ENCODE measurements at regions not wholly inside any gene's neighbourhood (a gene's known extent, or its start where the extent isn't known, plus 50 kb on each side); places are given as distances from the start of the nearest gene placed in this dataset.

DNA sequence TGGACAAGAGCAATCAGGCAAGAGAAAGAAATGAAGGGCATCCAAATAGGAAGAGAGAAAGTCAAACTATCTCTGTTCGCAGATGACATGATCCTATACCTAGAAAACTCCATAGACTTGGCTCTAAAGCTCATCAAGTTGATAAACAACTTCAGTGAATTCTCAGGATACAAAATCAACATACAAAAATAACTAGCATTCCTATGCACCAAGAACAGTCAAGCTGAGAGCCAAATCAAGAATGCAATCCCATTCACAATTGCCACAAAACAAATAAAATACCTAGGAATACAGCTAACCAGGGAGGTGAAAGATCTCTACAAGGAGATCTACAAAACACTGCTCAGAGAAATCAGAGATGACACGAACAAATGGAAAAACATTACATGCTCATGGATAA is 417.5 kb upstream of the ATP2B1 start:
- WGBS, 5 donors, result 54 to 85% (median 71%) methylated on average over 2 of the region's 2 CpGs
- DNase-seq, result no peak
- Histone ChIP-seq H3K27me3 (no peaks in the 10 kb centered on the region), H3K27ac (no peak overlapping the region), H3K9me3 (peaks cover 0 to 12% (median 9%) of the 10 kb centered on the region in 4 donors), H3K4me3 (no peak overlapping the region), H3K36me3 (no peaks in the 10 kb centered on the region), H3K4me1 (no peaks in the 10 kb centered on the region)
- intact Hi-C loops (cut with DNase I; ENCODE audit: low total_unique reads), result no loop called here
- TF ChIP-seq EP300 (IDR thresholded peaks at IDR 0.05) (no peak), POLR2AphosphoS5 (IDR thresholded peaks at IDR 0.05) (no peak), POLR2A (IDR thresholded peaks at IDR 0.05) (no peak)
- TF ChIP-seq, protein P1, sequence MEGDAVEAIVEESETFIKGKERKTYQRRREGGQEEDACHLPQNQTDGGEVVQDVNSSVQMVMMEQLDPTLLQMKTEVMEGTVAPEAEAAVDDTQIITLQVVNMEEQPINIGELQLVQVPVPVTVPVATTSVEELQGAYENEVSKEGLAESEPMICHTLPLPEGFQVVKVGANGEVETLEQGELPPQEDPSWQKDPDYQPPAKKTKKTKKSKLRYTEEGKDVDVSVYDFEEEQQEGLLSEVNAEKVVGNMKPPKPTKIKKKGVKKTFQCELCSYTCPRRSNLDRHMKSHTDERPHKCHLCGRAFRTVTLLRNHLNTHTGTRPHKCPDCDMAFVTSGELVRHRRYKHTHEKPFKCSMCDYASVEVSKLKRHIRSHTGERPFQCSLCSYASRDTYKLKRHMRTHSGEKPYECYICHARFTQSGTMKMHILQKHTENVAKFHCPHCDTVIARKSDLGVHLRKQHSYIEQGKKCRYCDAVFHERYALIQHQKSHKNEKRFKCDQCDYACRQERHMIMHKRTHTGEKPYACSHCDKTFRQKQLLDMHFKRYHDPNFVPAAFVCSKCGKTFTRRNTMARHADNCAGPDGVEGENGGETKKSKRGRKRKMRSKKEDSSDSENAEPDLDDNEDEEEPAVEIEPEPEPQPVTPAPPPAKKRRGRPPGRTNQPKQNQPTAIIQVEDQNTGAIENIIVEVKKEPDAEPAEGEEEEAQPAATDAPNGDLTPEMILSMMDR (IDR thresholded peaks at IDR 0.05), result no peak

DNA sequence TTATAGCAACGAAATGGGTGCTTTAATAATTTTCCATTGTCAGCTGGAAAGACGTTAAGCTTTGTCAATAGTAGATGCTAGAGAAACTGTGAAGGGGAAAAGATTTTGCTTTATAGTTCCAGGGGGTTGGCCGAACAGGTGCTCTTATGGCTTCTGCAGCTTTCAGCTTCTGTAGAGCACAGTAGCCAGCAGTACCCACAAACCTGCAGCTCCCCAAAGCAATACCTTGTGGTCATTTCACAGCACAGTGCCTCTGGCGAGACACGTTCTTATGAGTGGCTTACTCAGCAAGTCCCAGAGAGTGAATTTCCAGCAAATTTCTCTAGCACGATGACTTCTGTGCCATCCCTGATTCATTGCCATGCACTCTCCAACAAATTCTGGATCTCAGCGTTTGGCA is 416.3 kb upstream of the ATP2B1 start:
- Histone ChIP-seq H3K4me3 (no peak overlapping the region), H3K4me1 (no peaks in the 10 kb centered on the region), H3K9me3 (peaks cover 0 to 24% (median 17%) of the 10 kb centered on the region in 4 donors), H3K36me3 (no peaks in the 10 kb centered on the region), H3K27ac (no peak overlapping the region), H3K27me3 (no peaks in the 10 kb centered on the region)
- no peak for TF ChIP-seq POLR2AphosphoS5 (IDR thresholded peaks at IDR 0.05)
- TF ChIP-seq EP300 (IDR thresholded peaks at IDR 0.05), result no peak
- TF ChIP-seq POLR2A (IDR thresholded peaks at IDR 0.05), result no peak
- TF ChIP-seq, protein P1 (IDR thresholded peaks at IDR 0.05), result no peak
- no peak for DNase-seq
- intact Hi-C loops (cut with DNase I; ENCODE audit: low total_unique reads), result no loop called here
- 80 to 89% (median 86%) methylated on average over 7 of the region's 7 CpGs for WGBS, 5 donors

GRCh38 chr12:90124289-90124688 is 415.7 kb upstream of the ATP2B1 start:
- Histone ChIP-seq H3K4me3 (no peak overlapping the region), H3K4me1 (no peaks in the 10 kb centered on the region), H3K27me3 (no peaks in the 10 kb centered on the region), H3K27ac (no peak overlapping the region), H3K9me3 (peaks cover 0 to 28% (median 18%) of the 10 kb centered on the region in 4 donors), H3K36me3 (no peaks in the 10 kb centered on the region)
- no peak for DNase-seq
- 55 to 76% (median 69%) methylated on average over 2 of the region's 2 CpGs for WGBS, 5 donors
- TF ChIP-seq EP300 (IDR thresholded peaks at IDR 0.05), result no peak
- TF ChIP-seq, protein P1 (IDR thresholded peaks at IDR 0.05), result no peak
- intact Hi-C loops (cut with DNase I; ENCODE audit: low total_unique reads), result no loop called here

DNA sequence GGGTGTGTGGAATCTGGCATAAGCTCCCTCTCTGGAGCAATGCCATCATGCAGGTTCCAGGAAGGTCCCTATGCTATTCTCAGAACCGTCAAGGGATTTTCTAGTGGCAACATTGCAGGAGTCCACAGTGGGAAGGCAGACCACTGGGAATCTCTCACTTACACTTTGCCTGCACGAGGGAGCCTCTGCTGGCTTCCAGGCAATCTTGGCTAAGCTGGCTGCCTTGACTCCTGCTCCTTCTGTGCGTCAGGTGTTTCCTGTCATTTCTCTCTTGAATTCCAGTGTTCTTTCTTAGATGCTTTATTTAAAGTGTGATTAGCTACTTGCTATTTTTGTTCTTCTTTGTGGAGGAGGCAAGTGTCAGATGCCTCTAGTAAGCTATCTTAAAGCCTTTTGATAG is 414.0 kb upstream of the ATP2B1 start:
- peak in 1 of 2 donors; percentile 17 for DNase-seq

More for the DNA sequence above, 414.0 kb upstream of the ATP2B1 start:
- H3K36me3 ChIP-seq, result no peaks in the 10 kb centered on the region
- 44 to 60% (median 50%) methylated on average over 3 of the region's 3 CpGs for WGBS, 5 donors
- intact Hi-C loops (cut with DNase I; ENCODE audit: low total_unique reads), result no loop called here
- H3K27me3 ChIP-seq, result no peaks in the 10 kb centered on the region
- peaks cover 0 to 38% (median 24%) of the 10 kb centered on the region in 4 donors for H3K9me3 ChIP-seq
- H3K4me3 ChIP-seq, result no peak overlapping the region
- no peak overlapping the region for H3K27ac ChIP-seq
- no peak for TF ChIP-seq EP300 (IDR thresholded peaks at IDR 0.05)
- TF ChIP-seq, protein P1 (IDR thresholded peaks at IDR 0.05), result no peak
- TF ChIP-seq POLR2AphosphoS5 (IDR thresholded peaks at IDR 0.05), result no peak
- TF ChIP-seq POLR2A (IDR thresholded peaks at IDR 0.05), result no peak
- no peaks in the 10 kb centered on the region for H3K4me1 ChIP-seq

Measured in stomach (tissue), 8 donors.